Activated T-cell treated with anti-CD3 and anti-CD28 coated beads, Interleukin-2, amount 50 U/mL, for 48 hours (primary cell): ENCODE measurements at regions not wholly inside any gene's neighbourhood (a gene's known extent, or its start where the extent isn't known, plus 50 kb on each side); places are given as distances from the start of the nearest gene placed in this dataset.

Source experiments
- DNase-seq, 2 experiments: peaks; one replicate each; pipeline ENCODE4 v3.0.0-alpha.2; 2020

GRCh38 chr11:129591527-129591926 is 215.9 kb downstream of the BARX2 start:
- no peak for DNase-seq

GRCh38 chr11:129592191-129592590 is 216.5 kb downstream of the BARX2 start:
- no peak for DNase-seq

- DNase-seq: no peak
Measured at GRCh38 chr11:129593098-129593497, 217.4 kb downstream of the BARX2 start.

- DNase-seq: no peak
Measured at GRCh38 chr11:129595038-129595962, 219.7 kb downstream of the BARX2 start.

- DNase-seq: no peak
Measured at GRCh38 chr11:129596351-129596750, 219.3 kb upstream of the TMEM45B start.

GRCh38 chr11:129598378-129598777 is 217.3 kb upstream of the TMEM45B start:
- no peak for DNase-seq

GRCh38 chr11:129605815-129606214 is 209.8 kb upstream of the TMEM45B start:
- no peak for DNase-seq

- DNase-seq: no peak
Measured at GRCh38 chr11:129608711-129609110, 206.9 kb upstream of the TMEM45B start.

- DNase-seq: no peak
Measured at GRCh38 chr11:129610125-129610524, 205.5 kb upstream of the TMEM45B start.

- DNase-seq: no peak
Measured at GRCh38 chr11:129610545-129610944, 205.1 kb upstream of the TMEM45B start.

GRCh38 chr11:129611661-129612446 is 203.8 kb upstream of the TMEM45B start:
- DNase-seq: no peak

GRCh38 chr11:129612447-129612961 is 203.1 kb upstream of the TMEM45B start:
- DNase-seq: no peak

GRCh38 chr11:129613071-129613470 is 202.6 kb upstream of the TMEM45B start:
- DNase-seq: no peak

- no peak for DNase-seq
Measured at GRCh38 chr11:129614256-129614944, 201.2 kb upstream of the TMEM45B start.

GRCh38 chr11:129618046-129618569 is 197.5 kb upstream of the TMEM45B start:
- no peak for DNase-seq

- no peak for DNase-seq
Measured at GRCh38 chr11:129620237-129621104, 195.2 kb upstream of the TMEM45B start.

- DNase-seq: no peak
Measured at GRCh38 chr11:129625930-129626329, 189.7 kb upstream of the TMEM45B start.

GRCh38 chr11:129631201-129631600 is 184.4 kb upstream of the TMEM45B start:
- no peak for DNase-seq

- DNase-seq: no peak
Measured at GRCh38 chr11:129636926-129637325, 178.7 kb upstream of the TMEM45B start.

GRCh38 chr11:129637473-129637872 is 178.2 kb upstream of the TMEM45B start:
- no peak for DNase-seq

- DNase-seq: no peak
Measured at GRCh38 chr11:129637983-129638776, 177.5 kb upstream of the TMEM45B start.
